Amniotic epithelial cell (primary cell): ENCODE measurements at regions not wholly inside any gene's neighbourhood (a gene's known extent, or its start where the extent isn't known, plus 50 kb on each side); places are given as distances from the start of the nearest gene placed in this dataset.

ENCODE experiments used
- DNase-seq: peaks from one replicate; pipeline ENCODE4 v3.0.0-alpha.2; 2010; ENCODE audit warnings: low read depth

GRCh38 chr3:28739647-28740046 lies 391.0 kb upstream of the AZI2 start:
- DNase-seq, result no peak

- DNase-seq, result no peak
Measured at GRCh38 chr3:28743271-28743670, 394.6 kb upstream of the AZI2 start.

DNA sequence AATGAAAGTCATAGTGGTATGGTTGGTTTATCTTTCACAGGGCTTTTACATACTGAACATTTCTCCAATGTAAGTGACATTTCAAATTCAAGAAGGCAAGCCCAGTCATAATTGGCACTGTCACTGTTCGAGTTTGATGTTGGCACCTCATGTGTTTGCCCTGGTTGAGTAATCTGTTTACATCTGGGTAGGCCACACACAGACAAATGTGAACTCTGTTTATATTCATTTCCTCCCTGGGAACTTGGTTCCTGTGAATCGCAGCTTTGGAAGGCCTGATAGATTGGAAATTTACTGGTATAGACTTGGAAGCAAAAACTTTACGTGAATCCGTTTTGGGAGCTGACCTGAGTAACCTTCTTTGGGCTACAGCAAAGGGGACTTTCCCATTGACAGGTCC lies 395.2 kb upstream of the AZI2 start:
- DNase-seq, result no peak

DNA sequence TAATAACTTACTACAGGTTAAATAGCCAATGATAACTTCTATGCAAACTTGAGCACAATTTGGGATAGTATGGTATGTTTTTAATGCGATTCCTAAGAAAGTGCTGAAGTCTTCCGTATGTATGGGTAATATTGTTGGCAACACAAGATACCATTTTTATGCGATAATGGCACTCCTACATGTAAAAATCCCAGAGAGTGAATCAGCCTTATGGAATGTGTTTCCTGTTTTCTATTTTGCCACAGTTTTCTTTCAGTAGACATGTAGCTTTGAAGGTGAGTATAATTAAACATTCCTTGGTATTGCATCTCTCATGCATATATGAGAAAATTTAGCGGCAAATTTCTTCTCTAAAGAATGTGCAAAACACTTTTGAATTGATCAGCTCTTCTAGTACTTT lies 396.8 kb upstream of the AZI2 start:
- DNase-seq, result peak; percentile 54

GRCh38 chr3:28745916-28746617 lies 397.4 kb upstream of the AZI2 start:
- DNase-seq, result peak; percentile 7

DNA sequence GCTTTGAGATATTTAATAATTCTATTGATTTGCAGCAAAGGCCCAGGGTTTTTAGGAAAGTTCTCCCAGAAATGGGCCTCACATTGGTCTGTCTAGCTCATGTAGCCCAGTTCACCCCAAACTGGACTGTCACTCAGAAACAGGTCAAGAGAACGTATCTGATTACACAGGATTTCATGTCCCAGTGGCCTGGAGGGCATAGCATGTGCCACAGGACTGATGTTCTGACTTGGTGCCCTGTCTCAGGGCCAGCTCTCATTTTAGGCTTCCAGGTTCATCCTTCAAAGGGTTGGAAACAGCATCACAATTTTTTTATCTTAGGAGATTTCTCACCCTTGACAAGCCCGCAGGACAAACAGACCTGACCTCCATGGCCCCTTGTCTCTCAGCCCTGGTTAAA lies 398.4 kb upstream of the AZI2 start:
- no peak for DNase-seq

GRCh38 chr3:28751864-28752263 lies 403.2 kb upstream of the AZI2 start:
- DNase-seq, result no peak

DNA sequence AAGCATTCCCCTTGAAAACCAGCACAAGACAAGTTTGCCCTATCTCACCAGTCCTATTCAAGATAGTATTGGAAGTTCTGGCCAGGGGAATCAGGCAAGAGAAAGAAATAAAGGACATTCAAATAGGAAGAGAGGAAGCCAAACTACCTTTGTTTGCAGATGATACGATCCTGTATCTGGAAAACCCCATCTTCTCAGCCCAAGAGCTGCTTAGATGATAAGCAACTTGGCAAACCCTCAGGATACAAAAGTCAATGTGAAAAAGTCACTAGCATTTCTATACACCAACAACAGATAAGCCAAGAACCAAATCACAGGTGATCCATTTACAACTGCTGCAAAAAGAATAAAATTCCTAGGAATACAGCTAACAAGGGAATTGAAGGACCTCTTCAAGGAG lies 403.7 kb upstream of the AZI2 start:
- DNase-seq, result no peak

DNA sequence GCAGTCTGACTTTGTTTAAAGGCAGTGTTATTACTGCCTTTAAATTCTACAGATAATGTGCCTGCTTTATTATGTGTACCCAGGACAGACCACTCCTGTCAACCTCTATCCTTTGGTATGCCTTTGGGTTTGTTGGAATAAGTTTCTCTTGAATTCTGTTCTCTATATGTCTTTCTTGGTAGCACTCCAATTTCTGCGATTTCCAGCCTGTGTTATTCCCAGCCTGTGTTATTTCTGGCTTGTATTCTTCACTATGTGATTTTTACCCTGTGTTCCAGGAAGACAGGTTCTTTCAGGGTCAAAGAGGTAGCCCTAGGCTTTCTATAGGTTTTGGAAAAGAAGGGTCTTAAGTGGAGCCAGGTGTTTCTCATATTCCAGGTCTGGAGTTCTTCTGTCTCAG lies 407.4 kb upstream of the AZI2 start:
- no peak for DNase-seq

GRCh38 chr3:28758115-28758514 lies 409.5 kb upstream of the AZI2 start:
- no peak for DNase-seq

- no peak for DNase-seq
Measured at GRCh38 chr3:28761375-28761774, 412.8 kb upstream of the AZI2 start.

GRCh38 chr3:28765194-28765593 lies 416.6 kb upstream of the AZI2 start:
- no peak for DNase-seq

- DNase-seq, result no peak
Measured at GRCh38 chr3:28768439-28768838, 419.8 kb upstream of the AZI2 start.

DNA sequence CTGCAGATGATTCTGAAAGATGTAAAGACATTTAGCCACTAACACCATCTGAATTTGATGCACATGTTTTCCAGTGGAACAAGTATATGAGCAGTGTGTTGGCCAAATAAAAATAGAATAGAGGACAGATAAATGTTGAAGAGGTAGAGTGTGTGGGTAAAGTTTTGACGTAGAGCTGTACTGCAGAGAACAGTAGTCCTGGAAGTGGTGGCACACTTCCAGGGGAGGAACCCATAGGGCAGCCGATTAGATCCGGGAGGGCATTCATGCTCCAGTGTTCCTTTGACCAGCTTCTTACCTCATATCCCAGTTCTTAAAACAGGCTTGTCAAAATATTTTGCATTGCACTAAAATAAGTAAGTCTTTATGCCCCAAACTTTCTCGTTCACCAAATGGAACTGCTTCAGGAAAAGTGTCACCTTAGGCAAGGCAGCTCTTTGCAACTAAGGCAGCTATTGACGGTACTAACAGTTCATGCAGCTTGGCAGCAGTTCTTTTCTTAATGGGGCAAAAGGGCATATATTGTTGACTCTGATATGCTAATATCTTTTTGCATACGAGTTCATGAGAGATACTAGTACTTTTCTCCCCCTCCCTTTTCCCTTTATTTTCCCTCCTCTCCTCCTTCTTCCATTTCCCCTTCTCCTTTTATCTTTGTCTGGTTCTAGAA lies 429.3 kb upstream of the AZI2 start:
- no peak for DNase-seq

DNA sequence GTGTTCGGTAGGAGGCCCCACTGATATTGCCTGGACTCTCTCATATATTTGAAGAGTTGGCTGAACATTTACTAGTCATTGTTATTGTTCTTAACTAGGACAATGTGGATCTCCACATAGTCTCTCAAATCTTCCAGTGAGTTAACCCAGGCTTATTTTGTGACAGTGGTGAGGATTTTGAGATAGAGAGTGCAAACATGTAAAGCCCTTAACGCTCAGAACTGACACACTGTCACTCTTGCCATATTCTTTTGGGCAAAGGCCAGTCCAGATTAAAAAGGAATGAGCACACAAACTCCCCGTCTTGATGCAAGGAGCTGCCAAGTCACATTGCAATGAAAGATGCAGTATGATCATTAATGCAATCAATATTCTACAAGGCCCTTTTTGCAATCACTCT lies 431.9 kb upstream of the AZI2 start:
- no peak for DNase-seq

DNA sequence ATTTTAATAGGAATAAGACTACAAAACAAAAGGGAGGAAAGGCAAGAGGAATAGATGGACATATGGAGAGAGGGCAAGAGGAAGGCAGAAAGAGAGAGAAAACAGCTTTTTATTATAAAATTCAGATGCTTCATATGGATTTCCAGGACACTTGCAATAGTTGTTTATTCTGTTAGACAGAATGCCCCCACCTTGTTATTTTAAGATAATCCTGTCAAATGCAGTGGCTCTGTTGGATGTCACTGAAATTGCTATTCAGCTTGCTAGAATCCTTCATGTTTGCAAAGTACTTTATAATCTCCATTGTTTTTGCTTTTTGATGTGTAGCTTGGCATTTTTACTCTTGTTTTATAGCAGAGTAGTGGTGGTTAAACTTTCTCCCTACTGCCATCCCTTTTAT lies 432.4 kb upstream of the AZI2 start:
- no peak for DNase-seq

DNA sequence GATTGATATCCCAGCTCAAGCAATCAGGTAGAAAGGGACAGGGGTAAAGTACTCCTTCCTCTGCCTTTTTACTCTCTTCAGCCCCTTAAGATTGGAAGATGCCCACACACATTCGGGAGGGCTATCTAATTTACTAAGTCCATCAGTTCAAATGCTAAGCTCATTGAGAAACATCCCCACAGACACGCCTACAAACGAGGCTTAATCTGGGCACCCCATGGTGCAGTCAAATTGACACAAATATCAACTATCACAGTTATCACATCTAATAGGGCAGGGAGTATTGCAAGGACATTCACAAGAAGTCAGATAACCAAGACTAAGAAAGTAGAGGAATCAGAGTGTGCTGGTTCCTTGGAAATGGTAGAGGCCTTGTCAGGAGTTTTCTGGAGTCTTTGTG lies 437.8 kb upstream of the AZI2 start:
- DNase-seq, result no peak

DNA sequence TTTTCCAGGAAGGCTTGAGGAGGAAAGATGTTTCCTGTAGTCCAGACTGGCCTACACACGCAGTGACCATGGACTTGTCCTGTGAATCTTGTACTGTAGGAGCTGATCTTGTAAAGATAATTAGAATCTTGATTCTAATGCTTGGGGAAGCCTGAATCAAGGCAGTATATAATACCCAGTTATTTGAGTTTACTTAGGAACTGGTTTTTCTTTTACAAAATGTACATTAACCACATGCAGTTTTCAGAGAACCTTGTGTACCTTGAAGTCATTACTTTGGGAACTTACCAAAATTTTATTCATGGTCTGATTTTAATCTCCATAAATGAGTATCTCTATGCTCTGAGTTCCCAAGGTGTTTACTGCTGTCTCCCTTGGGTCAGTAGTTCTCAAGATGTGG lies 439.9 kb upstream of the AZI2 start:
- no peak for DNase-seq

DNA sequence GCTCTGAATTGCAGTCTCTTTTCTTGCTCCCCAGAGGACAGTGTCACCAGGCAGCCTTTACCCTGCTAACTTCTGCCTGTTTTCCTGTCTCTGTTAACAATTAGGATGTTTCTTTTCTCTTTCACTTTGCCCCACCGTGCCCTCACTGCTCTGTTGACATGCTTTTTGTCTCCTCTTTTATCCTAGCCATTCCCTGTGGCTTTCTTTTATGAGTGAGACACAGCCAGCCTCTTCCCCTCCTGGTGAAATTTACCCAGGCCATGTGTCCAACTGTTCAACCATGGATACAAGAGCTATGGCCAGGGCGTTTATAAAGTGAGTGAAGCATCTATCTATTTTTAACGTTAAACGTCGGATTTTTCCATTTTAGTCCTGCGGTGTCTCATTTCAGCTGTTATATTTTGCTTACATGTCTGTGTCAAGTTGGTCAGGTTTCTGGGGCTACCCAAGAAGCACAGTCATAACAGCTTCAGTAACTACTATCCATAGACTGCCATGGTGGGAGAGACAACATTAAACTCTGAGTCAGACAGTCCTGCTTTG lies 443.2 kb upstream of the AZI2 start:
- DNase-seq, result peak; percentile 28

DNA sequence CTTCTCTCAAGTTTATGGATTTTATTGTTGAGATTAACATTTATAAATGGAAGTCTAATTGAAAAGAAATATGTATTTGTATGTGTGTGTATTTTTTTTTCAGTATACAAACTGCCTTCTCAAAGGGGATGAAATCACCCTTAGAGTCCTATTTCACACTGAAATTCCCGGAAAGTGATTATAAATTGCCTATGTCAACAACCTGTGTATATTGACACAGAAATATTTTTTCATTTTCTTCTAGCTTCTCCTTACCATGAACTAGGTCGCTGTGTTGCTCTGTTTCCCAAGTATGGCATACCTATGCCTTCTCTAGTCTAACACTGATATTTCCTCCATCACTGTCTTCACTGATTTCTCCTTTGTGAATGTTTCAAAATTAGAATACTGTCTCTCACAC lies 444.0 kb upstream of the AZI2 start:
- no peak for DNase-seq

DNA sequence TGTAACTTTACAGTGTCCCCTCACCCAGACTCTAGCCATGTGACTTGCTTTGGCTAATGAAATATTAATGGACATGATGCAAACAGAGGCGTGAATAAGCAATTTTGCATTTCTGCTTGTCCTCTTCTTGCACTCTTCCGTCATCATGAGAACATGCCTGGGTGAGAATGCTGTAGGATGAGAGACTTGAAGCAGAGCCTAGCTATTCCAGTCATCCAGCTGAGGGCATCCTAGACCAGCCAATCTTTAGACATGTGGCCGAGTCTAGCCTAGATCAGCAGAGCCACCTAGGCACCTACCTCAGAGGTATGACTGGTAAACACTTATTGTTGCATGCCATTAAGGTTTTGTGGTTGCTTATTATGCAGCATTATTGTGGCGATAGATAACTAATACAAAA lies 450.5 kb upstream of the AZI2 start:
- DNase-seq, result peak; percentile 71

- DNase-seq, result no peak
Measured at GRCh38 chr3:28800203-28800602, 451.6 kb upstream of the AZI2 start.

GRCh38 chr3:28808068-28808467 lies 459.4 kb upstream of the AZI2 start:
- no peak for DNase-seq

- DNase-seq, result no peak
Measured at GRCh38 chr3:28816017-28816416, 464.9 kb upstream of the RBMS3 start.
